ENCODE measurements at regions not wholly inside any gene's neighbourhood (a gene's known extent, or its start where the extent isn't known, plus 50 kb on each side); places are given as distances from the start of the nearest gene placed in this dataset.

GRCh38 chr3:166071831-166072230 lies 234.6 kb upstream of the BCHE start:
- Histone ChIP-seq H3K4me2 (ENCODE audit: extremely low read depth, insufficient read depth, low read length) (no peak overlapping the region), H3K9me3 (ENCODE audit: control insufficient read depth, insufficient read depth, low read depth, low read length) (no peaks in the 10 kb centered on the region), H3K36me3 (ENCODE audit: control insufficient read depth, insufficient read depth, low read length) (no peaks in the 10 kb centered on the region), H2AFZ (ENCODE audit: low read length) (no peak overlapping the region), H4K20me1 (ENCODE audit: control insufficient read depth, extremely low read depth, insufficient read depth, low read length) (no peaks in the 10 kb centered on the region), H3K9ac (ENCODE audit: insufficient read depth, low read length) (no peak overlapping the region), H3K27ac (ENCODE audit: insufficient read depth, low read length) (no peak overlapping the region), H3K4me1 (ENCODE audit: control insufficient read depth, extremely low read depth, insufficient read depth, low read length) (no peaks in the 10 kb centered on the region), H3K27me3 (ENCODE audit: control insufficient read depth, insufficient read depth, low read length) (no peaks in the 10 kb centered on the region), H3K4me3 (replicated peaks in 1 of 4; ENCODE audit: control extremely low read depth in 1 of 4, insufficient read depth in 1 of 4, low read depth in 3 of 4, low read length in 4 of 4) (no peak overlapping the region), H3K79me2 (ENCODE audit: control insufficient read depth, insufficient read depth, low read length) (no peaks in the 10 kb centered on the region)
- no peak for DNase-seq (ENCODE audit: low read depth in 2 of 2)
- TF ChIP-seq, protein P1, sequence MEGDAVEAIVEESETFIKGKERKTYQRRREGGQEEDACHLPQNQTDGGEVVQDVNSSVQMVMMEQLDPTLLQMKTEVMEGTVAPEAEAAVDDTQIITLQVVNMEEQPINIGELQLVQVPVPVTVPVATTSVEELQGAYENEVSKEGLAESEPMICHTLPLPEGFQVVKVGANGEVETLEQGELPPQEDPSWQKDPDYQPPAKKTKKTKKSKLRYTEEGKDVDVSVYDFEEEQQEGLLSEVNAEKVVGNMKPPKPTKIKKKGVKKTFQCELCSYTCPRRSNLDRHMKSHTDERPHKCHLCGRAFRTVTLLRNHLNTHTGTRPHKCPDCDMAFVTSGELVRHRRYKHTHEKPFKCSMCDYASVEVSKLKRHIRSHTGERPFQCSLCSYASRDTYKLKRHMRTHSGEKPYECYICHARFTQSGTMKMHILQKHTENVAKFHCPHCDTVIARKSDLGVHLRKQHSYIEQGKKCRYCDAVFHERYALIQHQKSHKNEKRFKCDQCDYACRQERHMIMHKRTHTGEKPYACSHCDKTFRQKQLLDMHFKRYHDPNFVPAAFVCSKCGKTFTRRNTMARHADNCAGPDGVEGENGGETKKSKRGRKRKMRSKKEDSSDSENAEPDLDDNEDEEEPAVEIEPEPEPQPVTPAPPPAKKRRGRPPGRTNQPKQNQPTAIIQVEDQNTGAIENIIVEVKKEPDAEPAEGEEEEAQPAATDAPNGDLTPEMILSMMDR (conservative IDR thresholded peaks at IDR 0.05 in 1 of 2, IDR thresholded peaks at IDR 0.05 in 1 of 2; ENCODE audit: low read depth in 1 of 2, low read length in 2 of 2) = no peak
- no peak for TF ChIP-seq EZH2 (IDR thresholded peaks at IDR 0.05; ENCODE audit: low read length, missing control alignments)

DNA sequence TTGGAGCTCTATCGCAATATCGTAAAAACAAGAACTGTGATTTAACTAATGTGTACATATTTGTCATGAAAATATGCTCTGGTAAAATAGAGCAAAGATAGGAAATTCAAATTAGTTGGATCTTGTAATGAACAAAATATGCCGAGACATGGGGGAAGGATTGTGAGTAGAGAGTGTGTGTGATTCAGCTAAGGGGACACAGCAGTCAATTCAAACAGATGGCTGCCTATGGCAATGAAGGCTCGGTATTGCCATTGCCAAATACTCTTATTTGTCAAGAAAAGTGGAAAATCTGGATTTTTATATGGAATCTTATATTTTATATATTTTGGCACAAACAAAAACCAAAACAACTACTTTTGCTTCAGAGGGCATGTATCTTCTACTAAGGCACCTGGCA lies 227.3 kb upstream of the BCHE start:
- Histone ChIP-seq H4K20me1 (ENCODE audit: control insufficient read depth, extremely low read depth, insufficient read depth, low read length) (no peaks in the 10 kb centered on the region), H3K4me3 (replicated peaks in 1 of 4; ENCODE audit: control extremely low read depth in 1 of 4, insufficient read depth in 1 of 4, low read depth in 3 of 4, low read length in 4 of 4) (no peak overlapping the region), H3K36me3 (ENCODE audit: control insufficient read depth, insufficient read depth, low read length) (no peaks in the 10 kb centered on the region), H2AFZ (ENCODE audit: low read length) (no peak overlapping the region), H3K27ac (ENCODE audit: insufficient read depth, low read length) (no peak overlapping the region), H3K9me3 (ENCODE audit: control insufficient read depth, insufficient read depth, low read depth, low read length) (no peaks in the 10 kb centered on the region), H3K4me2 (ENCODE audit: extremely low read depth, insufficient read depth, low read length) (no peak overlapping the region), H3K27me3 (ENCODE audit: control insufficient read depth, insufficient read depth, low read length) (no peaks in the 10 kb centered on the region), H3K9ac (ENCODE audit: insufficient read depth, low read length) (no peak overlapping the region), H3K4me1 (ENCODE audit: control insufficient read depth, extremely low read depth, insufficient read depth, low read length) (no peaks in the 10 kb centered on the region), H3K79me2 (ENCODE audit: control insufficient read depth, insufficient read depth, low read length) (no peaks in the 10 kb centered on the region)
- TF ChIP-seq EZH2 (IDR thresholded peaks at IDR 0.05; ENCODE audit: low read length, missing control alignments) = no peak
- TF ChIP-seq, protein P1 (conservative IDR thresholded peaks at IDR 0.05 in 1 of 2, IDR thresholded peaks at IDR 0.05 in 1 of 2; ENCODE audit: low read depth in 1 of 2, low read length in 2 of 2) = no peak
- DNase-seq (ENCODE audit: low read depth in 2 of 2) = no peak

DNA sequence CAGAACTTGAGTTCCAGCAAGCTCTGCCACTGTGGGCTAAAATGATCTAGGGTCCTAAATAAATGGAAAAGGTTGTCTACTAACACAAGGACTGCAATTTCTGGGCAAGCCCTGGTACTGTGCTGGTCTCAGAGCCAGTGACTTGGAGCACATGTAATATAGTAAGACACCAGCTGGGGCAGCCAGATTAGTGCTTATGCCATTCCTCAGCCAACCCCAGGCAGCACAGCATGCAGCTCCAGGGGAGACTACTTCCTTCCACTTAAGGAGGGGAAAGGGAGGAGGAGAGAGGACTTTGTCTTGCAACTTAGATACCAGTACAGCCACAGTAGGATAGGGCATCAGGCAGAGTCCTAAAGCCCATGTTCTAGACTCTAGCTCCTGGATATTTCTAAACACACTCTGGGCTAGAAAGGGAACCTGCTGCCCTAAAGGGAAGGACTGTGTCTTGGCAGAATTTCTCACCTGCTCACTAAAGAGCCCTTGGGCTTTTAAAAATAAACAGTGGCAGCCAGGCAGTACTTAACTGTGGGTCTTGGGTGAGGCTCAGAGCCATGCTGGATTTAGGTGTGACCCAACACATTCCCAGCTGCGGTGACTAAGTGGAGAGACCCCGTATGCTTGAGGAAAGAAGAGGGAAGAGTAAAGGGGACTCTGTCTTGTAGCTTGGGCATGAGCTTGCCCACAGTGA lies 223.7 kb upstream of the BCHE start:
- DNase-seq (ENCODE audit: low read depth in 2 of 2) = no peak
- no peak overlapping the region for H3K4me2 ChIP-seq (ENCODE audit: extremely low read depth, insufficient read depth, low read length)
- no peaks in the 10 kb centered on the region for H3K36me3 ChIP-seq (ENCODE audit: control insufficient read depth, insufficient read depth, low read length)
- H3K27ac ChIP-seq (ENCODE audit: insufficient read depth, low read length) = no peak overlapping the region
- no peaks in the 10 kb centered on the region for H4K20me1 ChIP-seq (ENCODE audit: control insufficient read depth, extremely low read depth, insufficient read depth, low read length)
- no peaks in the 10 kb centered on the region for H3K9me3 ChIP-seq (ENCODE audit: control insufficient read depth, insufficient read depth, low read depth, low read length)
- no peak overlapping the region for H3K4me3 ChIP-seq (replicated peaks in 1 of 4; ENCODE audit: control extremely low read depth in 1 of 4, insufficient read depth in 1 of 4, low read depth in 3 of 4, low read length in 4 of 4)
- TF ChIP-seq EZH2 (IDR thresholded peaks at IDR 0.05; ENCODE audit: low read length, missing control alignments) = no peak
- TF ChIP-seq, protein P1 (conservative IDR thresholded peaks at IDR 0.05 in 1 of 2, IDR thresholded peaks at IDR 0.05 in 1 of 2; ENCODE audit: low read depth in 1 of 2, low read length in 2 of 2) = no peak
- H3K9ac ChIP-seq (ENCODE audit: insufficient read depth, low read length) = no peak overlapping the region
- no peaks in the 10 kb centered on the region for H3K27me3 ChIP-seq (ENCODE audit: control insufficient read depth, insufficient read depth, low read length)
- H3K79me2 ChIP-seq (ENCODE audit: control insufficient read depth, insufficient read depth, low read length) = no peaks in the 10 kb centered on the region
- no peak overlapping the region for H2AFZ ChIP-seq (ENCODE audit: low read length)
- H3K4me1 ChIP-seq (ENCODE audit: control insufficient read depth, extremely low read depth, insufficient read depth, low read length) = no peaks in the 10 kb centered on the region
